Stomach (tissue), 4 donors: ENCODE measurements at regions not wholly inside any gene's neighbourhood (a gene's known extent, or its start where the extent isn't known, plus 50 kb on each side); places are given as distances from the start of the nearest gene placed in this dataset.

Experiments used
- POLR2AphosphoS5 ChIP-seq, 3 donors: sonication (generic); formaldehyde crosslinking; IDR thresholded peaks; one replicate each; pipeline ENCODE4 v1.6.1; 2016; ENCODE audit warnings: antibody characterized with exemption in 3 of 3
- TF ChIP-seq, protein P1 (sequence below), 7 experiments: fragments of 450-650 bp in 4 of 7; fragments of 200-600 bp in 3 of 7; sonication (generic) in 3 of 7; IDR thresholded peaks; one replicate each; pipeline ENCODE4 v1.5.1; 2016 to 2019; ENCODE audit warnings: antibody characterized with exemption in 7 of 7, control low read depth in 2 of 7, mild to moderate bottlenecking in 1 of 7

- TF ChIP-seq, protein P1, sequence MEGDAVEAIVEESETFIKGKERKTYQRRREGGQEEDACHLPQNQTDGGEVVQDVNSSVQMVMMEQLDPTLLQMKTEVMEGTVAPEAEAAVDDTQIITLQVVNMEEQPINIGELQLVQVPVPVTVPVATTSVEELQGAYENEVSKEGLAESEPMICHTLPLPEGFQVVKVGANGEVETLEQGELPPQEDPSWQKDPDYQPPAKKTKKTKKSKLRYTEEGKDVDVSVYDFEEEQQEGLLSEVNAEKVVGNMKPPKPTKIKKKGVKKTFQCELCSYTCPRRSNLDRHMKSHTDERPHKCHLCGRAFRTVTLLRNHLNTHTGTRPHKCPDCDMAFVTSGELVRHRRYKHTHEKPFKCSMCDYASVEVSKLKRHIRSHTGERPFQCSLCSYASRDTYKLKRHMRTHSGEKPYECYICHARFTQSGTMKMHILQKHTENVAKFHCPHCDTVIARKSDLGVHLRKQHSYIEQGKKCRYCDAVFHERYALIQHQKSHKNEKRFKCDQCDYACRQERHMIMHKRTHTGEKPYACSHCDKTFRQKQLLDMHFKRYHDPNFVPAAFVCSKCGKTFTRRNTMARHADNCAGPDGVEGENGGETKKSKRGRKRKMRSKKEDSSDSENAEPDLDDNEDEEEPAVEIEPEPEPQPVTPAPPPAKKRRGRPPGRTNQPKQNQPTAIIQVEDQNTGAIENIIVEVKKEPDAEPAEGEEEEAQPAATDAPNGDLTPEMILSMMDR (IDR thresholded peaks at IDR 0.05) = no peak
- TF ChIP-seq POLR2AphosphoS5 (IDR thresholded peaks at IDR 0.05) = no peak
Measured at GRCh38 chr4:131084997-131085396, 1989.0 kb downstream of the C4orf33 start.
